H1 (cell line): ENCODE measurements at regions not wholly inside any gene's neighbourhood (a gene's known extent, or its start where the extent isn't known, plus 50 kb on each side); places are given as distances from the start of the nearest gene placed in this dataset.

Source experiments
- CTBP2 ChIP-seq: IDR thresholded peaks from 2 replicates; pipeline ENCODE4 v1.7.0; 2011; ENCODE audit warnings: borderline replicate concordance, mild to moderate bottlenecking, moderate library complexity, mixed read lengths, low read length; ENCODE audit not compliant: insufficient read depth, insufficient read length
- KDM4A ChIP-seq: IDR thresholded peaks from one replicate; pipeline ENCODE4 v1.7.1; 2012; ENCODE audit warnings: low read depth, mild to moderate bottlenecking, moderate library complexity, low read length, inconsistent platforms; ENCODE audit not compliant: severe bottlenecking
- NRF1 ChIP-seq: IDR thresholded peaks from 2 replicates; pipeline ENCODE4 v1.6.1; 2011; ENCODE audit warnings: mild to moderate bottlenecking, low read depth, low read length, improper control_type of control experiment
- TEAD4 ChIP-seq: IDR thresholded peaks from 2 replicates; pipeline ENCODE4 v1.6.1; 2012; ENCODE audit warnings: low read depth, low read length, inconsistent platforms, mixed read lengths

GRCh38 chr9:85404911-85405565, 336.7 kb downstream of the AGTPBP1 start (continued):
- TF ChIP-seq KDM4A, result no peak
- TF ChIP-seq CTBP2, result no peak
- no peak for TF ChIP-seq NRF1
- TF ChIP-seq TEAD4, result no peak
